ENCODE measurements at regions not wholly inside any gene's neighbourhood (a gene's known extent, or its start where the extent isn't known, plus 50 kb on each side); places are given as distances from the start of the nearest gene placed in this dataset.

DNA sequence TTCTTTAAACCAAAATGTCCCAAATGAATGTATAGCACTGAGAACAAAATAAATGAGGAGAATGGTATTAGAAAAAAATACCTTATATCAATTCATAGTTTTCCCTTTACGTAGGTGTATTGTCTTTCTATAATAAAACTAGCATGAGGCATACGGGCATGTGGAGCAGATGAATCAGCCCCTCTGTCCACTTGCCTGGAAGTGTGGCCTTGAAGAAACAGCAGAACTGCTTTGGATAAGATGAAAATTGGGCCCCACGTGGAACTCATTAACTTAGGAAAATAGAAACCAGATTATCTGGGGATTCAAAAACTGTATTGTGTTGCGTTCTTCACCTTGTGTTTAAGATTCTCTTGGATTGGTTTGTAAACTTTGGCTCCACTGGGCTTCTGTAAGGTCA is 356.8 kb upstream of the B3GALT2 start:
- no peak for TF ChIP-seq SIN3A (IDR thresholded peaks at IDR 0.05; ENCODE audit: low read depth)
- TF ChIP-seq, protein P1, sequence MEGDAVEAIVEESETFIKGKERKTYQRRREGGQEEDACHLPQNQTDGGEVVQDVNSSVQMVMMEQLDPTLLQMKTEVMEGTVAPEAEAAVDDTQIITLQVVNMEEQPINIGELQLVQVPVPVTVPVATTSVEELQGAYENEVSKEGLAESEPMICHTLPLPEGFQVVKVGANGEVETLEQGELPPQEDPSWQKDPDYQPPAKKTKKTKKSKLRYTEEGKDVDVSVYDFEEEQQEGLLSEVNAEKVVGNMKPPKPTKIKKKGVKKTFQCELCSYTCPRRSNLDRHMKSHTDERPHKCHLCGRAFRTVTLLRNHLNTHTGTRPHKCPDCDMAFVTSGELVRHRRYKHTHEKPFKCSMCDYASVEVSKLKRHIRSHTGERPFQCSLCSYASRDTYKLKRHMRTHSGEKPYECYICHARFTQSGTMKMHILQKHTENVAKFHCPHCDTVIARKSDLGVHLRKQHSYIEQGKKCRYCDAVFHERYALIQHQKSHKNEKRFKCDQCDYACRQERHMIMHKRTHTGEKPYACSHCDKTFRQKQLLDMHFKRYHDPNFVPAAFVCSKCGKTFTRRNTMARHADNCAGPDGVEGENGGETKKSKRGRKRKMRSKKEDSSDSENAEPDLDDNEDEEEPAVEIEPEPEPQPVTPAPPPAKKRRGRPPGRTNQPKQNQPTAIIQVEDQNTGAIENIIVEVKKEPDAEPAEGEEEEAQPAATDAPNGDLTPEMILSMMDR (IDR thresholded peaks at IDR 0.05 in 2 of 3, conservative IDR thresholded peaks at IDR 0.05 in 1 of 3; ENCODE audit: borderline replicate concordance in 1 of 3, insufficient read depth in 1 of 3, low read depth in 2 of 3, low read length in 2 of 3) = no peak
- TF ChIP-seq, protein P2, sequence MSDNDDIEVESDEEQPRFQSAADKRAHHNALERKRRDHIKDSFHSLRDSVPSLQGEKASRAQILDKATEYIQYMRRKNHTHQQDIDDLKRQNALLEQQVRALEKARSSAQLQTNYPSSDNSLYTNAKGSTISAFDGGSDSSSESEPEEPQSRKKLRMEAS (IDR thresholded peaks at IDR 0.05) = no peak
- no peak for TF ChIP-seq CEBPB (IDR thresholded peaks at IDR 0.05; ENCODE audit: low read depth)
- TF ChIP-seq, protein P3, sequence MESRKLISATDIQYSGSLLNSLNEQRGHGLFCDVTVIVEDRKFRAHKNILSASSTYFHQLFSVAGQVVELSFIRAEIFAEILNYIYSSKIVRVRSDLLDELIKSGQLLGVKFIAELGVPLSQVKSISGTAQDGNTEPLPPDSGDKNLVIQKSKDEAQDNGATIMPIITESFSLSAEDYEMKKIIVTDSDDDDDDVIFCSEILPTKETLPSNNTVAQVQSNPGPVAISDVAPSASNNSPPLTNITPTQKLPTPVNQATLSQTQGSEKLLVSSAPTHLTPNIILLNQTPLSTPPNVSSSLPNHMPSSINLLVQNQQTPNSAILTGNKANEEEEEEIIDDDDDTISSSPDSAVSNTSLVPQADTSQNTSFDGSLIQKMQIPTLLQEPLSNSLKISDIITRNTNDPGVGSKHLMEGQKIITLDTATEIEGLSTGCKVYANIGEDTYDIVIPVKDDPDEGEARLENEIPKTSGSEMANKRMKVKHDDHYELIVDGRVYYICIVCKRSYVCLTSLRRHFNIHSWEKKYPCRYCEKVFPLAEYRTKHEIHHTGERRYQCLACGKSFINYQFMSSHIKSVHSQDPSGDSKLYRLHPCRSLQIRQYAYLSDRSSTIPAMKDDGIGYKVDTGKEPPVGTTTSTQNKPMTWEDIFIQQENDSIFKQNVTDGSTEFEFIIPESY (IDR thresholded peaks at IDR 0.05; ENCODE audit: extremely low read depth, insufficient replicate concordance, low read length) = no peak
- TF ChIP-seq, protein P4, sequence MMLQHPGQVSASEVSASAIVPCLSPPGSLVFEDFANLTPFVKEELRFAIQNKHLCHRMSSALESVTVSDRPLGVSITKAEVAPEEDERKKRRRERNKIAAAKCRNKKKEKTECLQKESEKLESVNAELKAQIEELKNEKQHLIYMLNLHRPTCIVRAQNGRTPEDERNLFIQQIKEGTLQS (IDR thresholded peaks at IDR 0.05) = no peak

All from HCT116 (cell line).